LHCN-M2 (cell line): ENCODE measurements at regions not wholly inside any gene's neighbourhood (a gene's known extent, or its start where the extent isn't known, plus 50 kb on each side); places are given as distances from the start of the nearest gene placed in this dataset.

ENCODE experiments used
- DNase-seq: peaks from one replicate; pipeline ENCODE4 v3.0.0-alpha.2; 2012; ENCODE audit warnings: low read depth

- DNase-seq: no peak
Observed at GRCh38 chr7:81648716-81649115, 121.1 kb downstream of the HGF start.

DNA sequence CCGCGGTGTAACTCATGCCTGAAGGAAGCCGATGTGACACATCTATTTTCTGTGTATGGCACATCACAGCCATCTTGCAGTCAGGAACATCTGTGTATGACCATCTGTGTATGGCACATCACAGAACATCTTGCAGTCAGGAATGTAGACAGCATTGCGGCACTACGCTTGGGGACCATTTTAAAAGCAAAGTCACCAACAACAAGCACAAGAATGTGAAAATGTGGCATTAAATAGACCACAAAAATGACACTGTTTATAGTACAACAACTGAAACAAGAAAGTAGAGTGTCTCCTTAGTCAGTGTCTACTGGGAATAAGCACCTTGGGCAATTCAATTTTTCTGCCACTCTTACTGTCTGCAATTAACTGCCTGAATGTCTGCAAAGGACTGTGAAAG lies 124.4 kb downstream of the HGF start:
- no peak for DNase-seq

- no peak for DNase-seq
Observed at GRCh38 chr7:81641873-81642272, 128.0 kb downstream of the HGF start.

DNA sequence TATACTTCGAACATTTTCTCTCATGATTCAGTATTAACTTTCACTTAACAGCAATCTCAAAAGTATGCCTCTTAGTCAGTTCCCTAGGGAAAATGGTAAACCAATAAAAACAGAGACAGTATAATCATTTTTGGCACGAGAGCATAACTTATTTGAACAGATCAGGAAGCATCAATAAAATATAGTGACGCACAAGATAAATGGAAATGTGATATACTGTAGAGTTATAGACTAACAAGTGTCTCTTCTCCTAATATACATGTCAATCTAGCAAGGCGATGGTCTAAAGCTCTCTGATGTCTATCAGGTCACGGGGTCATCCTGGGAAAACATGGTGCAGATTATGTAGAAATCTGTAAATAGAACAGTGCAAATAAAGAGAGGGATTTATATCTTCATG lies 131.6 kb downstream of the HGF start:
- DNase-seq: peak; percentile 99

- peak; percentile 37 for DNase-seq
Observed at GRCh38 chr7:81637534-81637933, 132.3 kb downstream of the HGF start.

- no peak for DNase-seq
Observed at GRCh38 chr7:81632418-81632817, 137.4 kb downstream of the HGF start.

DNA sequence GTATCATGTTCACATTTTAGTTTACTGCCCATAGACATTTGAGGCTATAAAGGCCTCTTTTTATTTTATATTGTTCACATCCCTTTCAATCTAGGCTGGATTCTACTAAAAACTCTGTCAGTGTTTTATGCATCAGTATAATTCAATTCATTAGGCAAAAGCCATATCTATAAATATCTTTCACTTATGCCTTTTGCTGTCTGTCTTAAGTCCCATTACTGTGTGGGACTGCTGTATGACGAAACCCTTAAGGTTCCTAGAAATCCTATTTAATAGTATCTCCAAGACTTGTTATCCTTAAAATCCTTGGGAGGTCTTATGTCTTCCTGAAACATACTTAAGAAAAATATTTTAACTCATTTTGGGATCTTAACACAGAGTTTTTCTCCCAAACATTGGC lies 139.2 kb downstream of the HGF start:
- DNase-seq: no peak

GRCh38 chr7:81629702-81630101 lies 140.1 kb downstream of the HGF start:
- DNase-seq: no peak

DNA sequence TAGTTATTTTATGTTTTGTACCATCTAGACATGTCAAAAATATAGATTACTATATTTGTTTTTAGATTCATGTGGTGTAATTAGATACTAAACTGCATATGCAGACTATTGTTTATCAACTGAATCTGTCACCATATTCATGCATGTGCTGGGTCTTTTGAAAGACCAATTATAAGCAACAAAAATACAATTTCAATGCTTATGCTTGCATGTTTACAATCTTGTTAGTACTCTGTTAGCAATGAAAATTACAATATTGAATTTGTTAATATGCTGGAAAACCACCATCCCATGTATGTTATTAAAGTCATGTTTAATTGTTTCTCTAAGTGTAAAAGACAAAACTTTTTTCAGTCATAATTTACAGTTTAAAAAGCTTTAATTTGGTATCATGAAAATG lies 140.9 kb downstream of the HGF start:
- no peak for DNase-seq

DNA sequence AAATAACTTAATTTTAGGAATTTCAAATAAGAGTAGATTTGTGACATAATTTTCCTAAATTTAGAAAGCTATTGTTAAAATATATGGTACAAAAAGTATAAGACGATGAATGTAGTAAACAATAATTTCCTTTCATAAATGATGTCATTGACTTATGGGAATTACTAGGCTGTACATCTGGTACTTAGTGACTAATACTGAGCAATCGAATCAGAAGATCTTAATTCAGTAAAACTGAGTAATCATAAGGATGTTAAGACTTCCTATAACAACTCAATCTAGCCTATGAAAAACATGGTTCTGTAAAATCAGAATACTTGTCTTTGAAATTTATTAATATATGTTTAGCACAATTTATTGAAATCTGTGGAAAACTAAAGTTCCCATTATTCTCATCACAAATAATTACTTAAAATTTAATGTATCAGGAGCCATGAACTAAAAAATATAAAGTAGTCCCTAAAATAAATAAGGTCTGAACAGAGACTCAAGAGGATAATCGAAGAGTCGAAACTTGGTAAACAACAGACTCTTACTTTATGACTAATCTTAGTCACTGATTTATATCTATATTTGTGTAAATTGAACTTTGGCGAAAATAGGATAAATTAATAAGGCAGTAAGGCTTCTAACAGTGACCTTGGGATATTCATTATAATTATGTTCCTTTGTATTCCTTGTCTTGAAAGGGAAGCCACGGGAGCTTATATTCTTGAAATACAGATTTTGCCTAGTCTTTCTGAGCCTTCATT lies 142.1 kb downstream of the HGF start:
- DNase-seq: peak; percentile 84

DNA sequence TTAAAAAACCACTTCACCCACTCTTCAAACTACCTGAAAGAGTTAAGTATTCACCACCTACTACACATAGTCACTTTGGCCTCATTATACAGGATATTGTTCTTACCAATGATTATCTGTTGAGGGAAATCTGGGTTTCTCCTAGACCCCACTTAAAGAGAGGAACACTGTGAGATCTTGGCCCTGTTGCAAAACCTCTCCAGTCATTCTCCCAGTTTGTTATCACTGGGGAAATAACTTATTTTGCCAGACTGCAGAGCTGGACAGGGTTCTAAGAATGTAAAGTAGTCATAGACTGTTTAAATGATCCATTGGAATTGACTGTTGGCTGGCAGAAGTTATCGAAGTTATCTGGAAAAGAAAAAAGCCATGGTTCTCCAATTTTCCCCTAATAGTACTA lies 143.8 kb downstream of the HGF start:
- DNase-seq: peak; percentile 54

DNA sequence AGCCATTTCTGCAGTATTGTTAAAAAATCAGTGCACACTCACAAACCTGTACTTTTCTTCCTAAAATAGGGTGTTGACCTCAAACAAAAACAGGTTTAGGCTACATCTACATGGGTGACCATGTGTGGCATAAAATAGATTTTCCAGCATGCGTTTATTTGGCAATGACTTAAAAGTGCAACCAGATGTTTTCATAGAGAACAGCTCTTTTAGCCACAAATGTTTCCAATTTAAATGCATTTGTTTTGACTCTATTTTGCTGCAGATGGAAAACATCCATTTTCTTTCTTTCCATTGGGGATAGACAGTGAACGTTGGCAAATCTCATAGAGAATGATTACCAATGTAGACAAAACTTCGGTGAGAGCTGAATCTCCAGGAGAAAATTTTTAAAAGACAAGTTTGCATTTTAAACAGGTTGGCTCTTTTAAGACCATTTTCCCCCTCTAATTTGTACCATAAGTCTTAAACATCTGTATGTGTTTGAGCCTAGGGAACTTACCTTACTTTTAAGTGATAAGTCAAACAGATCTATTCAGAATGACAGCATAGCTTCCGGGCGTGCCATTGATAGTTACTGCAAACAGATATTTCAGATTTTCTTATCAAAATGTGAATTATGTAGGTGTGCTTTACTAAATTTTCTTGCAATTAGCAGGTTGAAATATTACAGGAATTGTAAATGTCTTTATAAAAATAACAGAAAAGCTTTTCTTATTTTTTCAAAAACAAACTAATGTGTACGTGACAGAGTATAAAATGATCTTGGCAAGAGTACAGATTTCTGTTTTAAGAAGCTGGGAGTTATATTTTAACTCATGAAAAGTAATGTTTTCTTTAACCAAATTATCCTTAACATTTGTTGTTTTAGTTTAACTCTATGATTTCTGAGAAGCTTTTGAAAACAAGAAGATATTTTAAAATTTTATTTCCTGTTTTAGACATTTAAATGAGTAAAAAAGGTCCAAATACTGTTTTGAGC lies 144.9 kb downstream of the HGF start:
- DNase-seq: peak; percentile 45

- peak; percentile 87 for DNase-seq
Observed at GRCh38 chr7:81624021-81624592, 145.7 kb downstream of the HGF start.

GRCh38 chr7:81623251-81623855 lies 146.5 kb downstream of the HGF start:
- DNase-seq: peak; percentile 46

- DNase-seq: no peak
Observed at GRCh38 chr7:81621893-81622292, 148.0 kb downstream of the HGF start.

- peak; percentile 99 for DNase-seq
Observed at GRCh38 chr7:81618396-81619014, 151.3 kb downstream of the HGF start.

GRCh38 chr7:81616951-81617350 lies 152.9 kb downstream of the HGF start:
- DNase-seq: peak; percentile 74

DNA sequence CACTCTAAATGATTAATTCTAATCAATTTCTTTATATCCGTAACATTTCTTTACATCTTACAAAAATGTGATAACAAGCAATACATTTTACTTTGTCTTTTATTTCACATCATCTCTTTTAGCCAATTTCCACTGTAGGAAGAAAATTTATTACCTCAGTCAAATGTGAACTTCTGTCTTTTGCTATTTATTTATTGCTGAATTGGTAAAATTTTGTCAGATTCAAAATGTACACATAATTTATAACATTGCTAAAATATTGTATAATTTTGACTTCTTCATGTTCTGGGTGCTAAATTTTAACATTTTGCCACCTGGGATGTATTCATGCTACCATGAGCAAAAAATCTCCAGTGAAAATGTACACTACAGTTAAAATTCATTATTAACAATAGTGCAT lies 158.0 kb downstream of the HGF start:
- no peak for DNase-seq

DNA sequence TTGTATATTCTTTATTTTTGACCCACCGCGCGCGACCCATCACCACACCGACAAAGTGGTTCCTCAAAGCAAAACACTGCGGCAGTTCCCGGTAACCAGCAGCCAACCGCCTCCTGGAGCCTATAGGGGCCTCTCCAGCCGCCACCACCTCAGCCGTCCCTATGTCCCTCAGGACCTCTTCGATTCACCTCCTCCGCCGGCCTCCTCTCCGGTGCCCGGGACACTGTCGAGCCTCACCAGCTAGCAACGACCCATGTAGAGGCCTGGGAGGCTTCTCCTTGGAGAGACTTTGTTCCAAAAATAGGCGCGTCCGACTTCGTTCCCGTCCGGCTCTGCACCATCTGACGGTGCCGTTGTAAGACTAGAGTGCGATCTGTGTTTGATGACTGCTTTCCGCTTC lies 158.8 kb downstream of the HGF start:
- DNase-seq: no peak

DNA sequence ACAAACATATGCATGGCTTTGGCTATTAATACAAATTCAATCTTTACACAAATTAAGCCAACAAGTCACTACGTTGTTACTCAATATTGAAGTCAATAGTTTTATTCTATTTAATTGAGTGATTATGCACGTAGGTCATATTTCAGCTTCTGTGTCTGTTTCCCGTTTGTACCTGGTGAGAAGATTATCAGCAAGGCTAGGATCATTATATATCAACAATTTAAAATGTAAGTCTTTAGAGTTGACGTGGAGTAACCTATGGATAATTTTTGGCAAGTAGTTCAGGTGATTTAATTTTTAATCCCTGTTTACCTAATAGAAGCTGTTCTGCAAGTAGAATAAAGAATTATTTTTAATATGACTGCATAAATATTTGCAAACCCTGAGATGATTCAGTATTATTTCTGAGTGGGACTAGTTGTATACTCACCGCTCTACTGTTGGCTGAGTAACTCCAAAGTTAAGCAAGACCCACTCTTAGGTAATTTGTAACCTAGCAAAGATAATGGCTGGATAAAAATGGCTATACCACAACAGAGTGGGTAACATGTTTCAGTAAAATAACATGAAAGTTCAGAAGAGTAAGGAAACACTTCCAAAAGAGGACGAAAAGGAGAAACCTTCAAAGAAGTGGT lies 161.0 kb downstream of the HGF start:
- peak; percentile 61 for DNase-seq

GRCh38 chr7:81607987-81608386 lies 161.9 kb downstream of the HGF start:
- no peak for DNase-seq
